ENCODE measurements at regions not wholly inside any gene's neighbourhood (a gene's known extent, or its start where the extent isn't known, plus 50 kb on each side); places are given as distances from the start of the nearest gene placed in this dataset.

- H3K36me3 ChIP-seq (ENCODE audit: control insufficient read depth in 2 of 2, insufficient read depth in 1 of 2, low read length in 2 of 2) = no peaks in the 10 kb centered on the region
- TF ChIP-seq ZNF510 (tag by site-specific recombination; IDR thresholded peaks at IDR 0.05; ENCODE audit: insufficient replicate concordance) (no peak), ZNF391 (tag by site-specific recombination; IDR thresholded peaks at IDR 0.05; ENCODE audit: borderline replicate concordance, low read depth) (no peak), SCRT1 (tag by site-specific recombination; IDR thresholded peaks at IDR 0.05; ENCODE audit: borderline replicate concordance) (no peak), EGR2 (tag by site-specific recombination; IDR thresholded peaks at IDR 0.05; ENCODE audit: low read depth) (no peak), ZNF610 (tag by site-specific recombination; IDR thresholded peaks at IDR 0.05; ENCODE audit: borderline replicate concordance) (no peak), ZNF138 (tag by site-specific recombination; IDR thresholded peaks at IDR 0.05; ENCODE audit: borderline replicate concordance) (no peak), ZNF362 (tag by site-specific recombination; IDR thresholded peaks at IDR 0.05) (no peak), ZBTB7A (tag by site-specific recombination; IDR thresholded peaks at IDR 0.05; ENCODE audit: low read depth) (no peak), TSHZ1 (tag by site-specific recombination; IDR thresholded peaks at IDR 0.05; ENCODE audit: borderline replicate concordance) (no peak)
- no peaks in the 10 kb centered on the region for H3K4me1 ChIP-seq (ENCODE audit: control insufficient read depth, insufficient read depth, low read length)
- H3K27ac ChIP-seq (ENCODE audit: extremely low read depth, low read depth, low read length) = no peak overlapping the region
- H3K9me3 ChIP-seq (ENCODE audit: control insufficient read depth, insufficient read depth, low read depth, low read length) = no peaks in the 10 kb centered on the region
- POLR2A ChIA-PET = no interaction called here
- CTCF ChIA-PET = no interaction called here
- H3K4me3 ChIP-seq (ENCODE audit: low read depth, low read length) = no peak overlapping the region
Measured at GRCh38 chr18:69250305-69251151, 150.2 kb upstream of the DOK6 start.

- POLR2A ChIA-PET = no interaction called here
- CTCF ChIA-PET = interaction anchor here (0.5 kb wide), 1 partner anchor 123 kb away, joined by 3 read pairs; no protein-coding TSS in a partner anchor
- no peak overlapping the region for H3K27ac ChIP-seq (ENCODE audit: extremely low read depth, low read depth, low read length)
- TF ChIP-seq SALL2 (tag by site-specific recombination; IDR thresholded peaks at IDR 0.05; ENCODE audit: borderline replicate concordance) (no peak), KLF17 (tag by site-specific recombination; IDR thresholded peaks at IDR 0.05) (no peak), ZNF19 (tag by site-specific recombination; IDR thresholded peaks at IDR 0.05; ENCODE audit: low read depth) (no peak), HOXA7 (CRISPR knock-in tag; IDR thresholded peaks at IDR 0.05; ENCODE audit: borderline replicate concordance) (no peak), ZNF664 (tag by site-specific recombination; IDR thresholded peaks at IDR 0.05) (no peak), ZNF670 (tag by site-specific recombination; IDR thresholded peaks at IDR 0.05; ENCODE audit: low read depth) (no peak), ZNF362 (tag by site-specific recombination; IDR thresholded peaks at IDR 0.05) (no peak), ZNF768 (tag by site-specific recombination; IDR thresholded peaks at IDR 0.05) (no peak), TSHZ1 (tag by site-specific recombination; IDR thresholded peaks at IDR 0.05; ENCODE audit: borderline replicate concordance) (no peak), ZNF366 (tag by site-specific recombination; conservative IDR thresholded peaks at IDR 0.05) (no peak), ZNF121 (tag by site-specific recombination; IDR thresholded peaks at IDR 0.05) (no peak), MZF1 (tag by site-specific recombination; IDR thresholded peaks at IDR 0.05; ENCODE audit: borderline replicate concordance) (no peak), ZNF692 (tag by site-specific recombination; IDR thresholded peaks at IDR 0.05) (no peak)
Measured at GRCh38 chr18:69257861-69258458, 142.7 kb upstream of the DOK6 start.

More at GRCh38 chr18:69257861-69258458, 142.7 kb upstream of the DOK6 start:
- Histone ChIP-seq H3K36me3 (ENCODE audit: control insufficient read depth in 2 of 2, insufficient read depth in 1 of 2, low read length in 2 of 2) (no peaks in the 10 kb centered on the region), H3K9me3 (ENCODE audit: control insufficient read depth, insufficient read depth, low read depth, low read length) (no peaks in the 10 kb centered on the region), H3K4me3 (ENCODE audit: low read depth, low read length) (no peak overlapping the region), H3K4me1 (ENCODE audit: control insufficient read depth, insufficient read depth, low read length) (no peaks in the 10 kb centered on the region)
